PC-9 (cell line): ENCODE measurements at regions not wholly inside any gene's neighbourhood (a gene's known extent, or its start where the extent isn't known, plus 50 kb on each side); places are given as distances from the start of the nearest gene placed in this dataset.

Experiments used
- BruUV-seq: library from RNA; stranded (reverse); fragments of 400-500 nt; replicated peaks from 2 replicates; lab custom pipeline; 2021; lab: Mats Ljungman, UMichigan
- CTCF ChIA-PET: fragments of 300-600 bp; sonication (Branson Sonifier 250); formaldehyde crosslinking; loops from one replicate; lab custom pipeline; 2022; ENCODE audit warnings: antibody characterized with exemption; lab: Charles Lee
- POLR2A ChIA-PET: fragments of 300-600 bp; sonication (Branson Sonifier 250); formaldehyde crosslinking; loops from one replicate; lab custom pipeline; 2022; ENCODE audit warnings: antibody characterized with exemption; ENCODE audit not compliant: unreplicated experiment; lab: Charles Lee
- DNase-seq, 2 experiments: peaks; one replicate each; pipeline versions ENCODE4 v3.0.0 to v3.0.0-alpha.2; 2015 to 2022; ENCODE audit warnings: mixed read lengths in 1 of 2
- H2AFZ ChIP-seq: fragments of 200-600 bp; sonication (generic); 2 replicates; pipeline ENCODE4 v1.8.1; 2017; ENCODE audit warnings: antibody characterized with exemption
- H3F3A ChIP-seq: fragments of 200-600 bp; sonication (generic); 2 replicates; pipeline ENCODE4 v1.8.1; 2017; ENCODE audit warnings: antibody characterized with exemption, mild to moderate bottlenecking, low read depth; ENCODE audit not compliant: insufficient read depth
- H3K27ac ChIP-seq: fragments of 200-600 bp; sonication (generic); 2 replicates; pipeline ENCODE4 v1.6.1; 2016; ENCODE audit warnings: mixed run types
- H3K27me3 ChIP-seq: fragments of 200-600 bp; sonication (generic); 2 replicates; pipeline ENCODE4 v1.6.1; 2016; ENCODE audit warnings: low read depth, mixed run types; ENCODE audit not compliant: insufficient read depth
- H3K36me3 ChIP-seq: fragments of 200-600 bp; sonication (generic); 2 replicates; pipeline ENCODE4 v1.6.1; 2016; ENCODE audit warnings: low read depth, mixed run types
- H3K4me1 ChIP-seq: fragments of 200-600 bp; sonication (generic); replicated peaks from 2 replicates; pipeline ENCODE4 v1.6.1; 2016; ENCODE audit warnings: mixed run types; ENCODE audit not compliant: insufficient read depth
- H3K4me2 ChIP-seq: fragments of 200-600 bp; sonication (generic); 2 replicates; pipeline ENCODE4 v1.6.1; 2017; ENCODE audit warnings: mixed run types
- H3K4me3 ChIP-seq: fragments of 200-600 bp; sonication (generic); 2 replicates; pipeline ENCODE4 v1.6.1; 2016; ENCODE audit warnings: mixed run types
- H3K79me2 ChIP-seq: fragments of 200-600 bp; sonication (generic); 2 replicates; pipeline ENCODE4 v1.6.1; 2017; ENCODE audit warnings: low read depth, mixed run types
- H3K9me2 ChIP-seq: fragments of 200-600 bp; sonication (generic); 2 replicates; pipeline ENCODE4 v1.8.1; 2017; ENCODE audit warnings: mild to moderate bottlenecking; ENCODE audit not compliant: insufficient read depth
- H3K9me3 ChIP-seq: fragments of 200-600 bp; sonication (generic); 2 replicates; pipeline ENCODE4 v1.8.1; 2016; ENCODE audit warnings: low read depth; ENCODE audit not compliant: insufficient read depth
- H4K20me1 ChIP-seq: fragments of 200-600 bp; sonication (generic); 2 replicates; pipeline ENCODE4 v1.8.1; 2017; ENCODE audit not compliant: insufficient read depth
- EZH2 ChIP-seq: fragments of 200-600 bp; sonication (generic); IDR thresholded peaks from 2 replicates; pipeline ENCODE4 v1.8.0; 2017; ENCODE audit warnings: antibody characterized with exemption, low read depth
- intact Hi-C: fragments of 100-400 bp; cut with micrococcal nuclease; formaldehyde crosslinking; loops from one replicate; pipeline ENCODE4 v1.10.0; 2022; ENCODE audit not compliant: unreplicated experiment
- TF ChIP-seq, protein P1 (sequence below): fragments of 200-600 bp; sonication (generic); conservative IDR thresholded peaks from 2 replicates; pipeline ENCODE4 v1.6.1; 2017; ENCODE audit warnings: mixed run types, antibody characterized with exemption, mild to moderate bottlenecking, moderate library complexity

DNA sequence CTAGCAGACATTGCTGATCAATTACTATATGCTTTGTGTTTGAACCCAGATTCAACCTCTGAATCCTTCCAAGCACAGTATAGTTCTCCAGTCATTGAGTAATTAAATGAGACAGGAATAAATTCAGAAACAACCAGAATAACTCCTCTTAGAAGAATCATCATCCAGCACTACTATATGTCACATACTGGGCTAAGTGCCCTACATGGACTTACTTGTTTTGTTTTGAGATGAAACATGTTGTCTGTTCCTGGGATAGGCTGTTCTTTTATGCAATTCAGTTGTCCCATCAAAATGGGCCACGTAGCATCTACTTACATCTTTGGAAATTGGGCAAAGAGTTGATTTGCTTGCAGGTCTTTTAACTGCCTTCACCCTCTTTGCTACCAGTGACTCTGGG lies 365.5 kb upstream of the SUCLG2 start:
- TF ChIP-seq, protein P1, sequence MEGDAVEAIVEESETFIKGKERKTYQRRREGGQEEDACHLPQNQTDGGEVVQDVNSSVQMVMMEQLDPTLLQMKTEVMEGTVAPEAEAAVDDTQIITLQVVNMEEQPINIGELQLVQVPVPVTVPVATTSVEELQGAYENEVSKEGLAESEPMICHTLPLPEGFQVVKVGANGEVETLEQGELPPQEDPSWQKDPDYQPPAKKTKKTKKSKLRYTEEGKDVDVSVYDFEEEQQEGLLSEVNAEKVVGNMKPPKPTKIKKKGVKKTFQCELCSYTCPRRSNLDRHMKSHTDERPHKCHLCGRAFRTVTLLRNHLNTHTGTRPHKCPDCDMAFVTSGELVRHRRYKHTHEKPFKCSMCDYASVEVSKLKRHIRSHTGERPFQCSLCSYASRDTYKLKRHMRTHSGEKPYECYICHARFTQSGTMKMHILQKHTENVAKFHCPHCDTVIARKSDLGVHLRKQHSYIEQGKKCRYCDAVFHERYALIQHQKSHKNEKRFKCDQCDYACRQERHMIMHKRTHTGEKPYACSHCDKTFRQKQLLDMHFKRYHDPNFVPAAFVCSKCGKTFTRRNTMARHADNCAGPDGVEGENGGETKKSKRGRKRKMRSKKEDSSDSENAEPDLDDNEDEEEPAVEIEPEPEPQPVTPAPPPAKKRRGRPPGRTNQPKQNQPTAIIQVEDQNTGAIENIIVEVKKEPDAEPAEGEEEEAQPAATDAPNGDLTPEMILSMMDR, result no peak
- TF ChIP-seq EZH2, result no peak
- Histone ChIP-seq H3F3A (no peaks in the 10 kb centered on the region), H3K4me1 (no peaks in the 10 kb centered on the region), H3K27me3 (no peaks in the 10 kb centered on the region), H3K9me3 (no peaks in the 10 kb centered on the region), H3K79me2 (no peaks in the 10 kb centered on the region), H3K9me2 (no peaks in the 10 kb centered on the region), H3K27ac (no peak overlapping the region), H2AFZ (no peak overlapping the region), H3K36me3 (no peaks in the 10 kb centered on the region), H3K4me2 (no peak overlapping the region), H4K20me1 (no peaks in the 10 kb centered on the region), H3K4me3 (no peak overlapping the region)
- ChIA-PET POLR2A (no interaction called here), CTCF (no interaction called here)
- no peak for DNase-seq
- no TSS peak for BruUV-seq
- intact Hi-C loops, result no loop called here

DNA sequence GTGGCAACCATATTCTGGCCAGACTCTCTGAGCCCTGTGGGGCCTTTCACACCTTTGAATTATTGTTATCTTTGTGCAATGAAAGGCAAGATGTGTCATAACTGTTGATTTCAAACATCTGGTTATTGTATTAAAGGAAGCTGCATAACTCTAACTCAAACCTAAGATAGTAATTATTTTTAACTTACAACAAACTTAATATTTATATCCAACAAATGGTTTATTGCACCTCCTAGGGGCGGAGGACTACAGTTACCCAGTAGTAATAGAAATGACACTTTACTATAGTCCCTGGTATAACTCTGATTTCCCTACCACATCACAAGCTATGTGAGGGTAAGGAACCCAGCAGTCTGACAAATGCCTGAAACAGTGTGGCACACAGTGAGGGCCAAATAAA lies 363.9 kb upstream of the SUCLG2 start:
- Histone ChIP-seq H3K9me2 (no peaks in the 10 kb centered on the region), H3K27me3 (no peaks in the 10 kb centered on the region), H3K9me3 (no peaks in the 10 kb centered on the region), H3K4me3 (no peak overlapping the region), H3K79me2 (no peaks in the 10 kb centered on the region), H3K36me3 (no peaks in the 10 kb centered on the region), H3K4me1 (no peaks in the 10 kb centered on the region), H3F3A (no peaks in the 10 kb centered on the region), H4K20me1 (no peaks in the 10 kb centered on the region), H3K27ac (no peak overlapping the region), H2AFZ (no peak overlapping the region), H3K4me2 (no peak overlapping the region)
- TF ChIP-seq EZH2, result no peak
- TF ChIP-seq, protein P1, result no peak
- CTCF ChIA-PET, result no interaction called here
- BruUV-seq, result no TSS peak
- no peak for DNase-seq
- POLR2A ChIA-PET, result no interaction called here
- intact Hi-C loops, result no loop called here

DNA sequence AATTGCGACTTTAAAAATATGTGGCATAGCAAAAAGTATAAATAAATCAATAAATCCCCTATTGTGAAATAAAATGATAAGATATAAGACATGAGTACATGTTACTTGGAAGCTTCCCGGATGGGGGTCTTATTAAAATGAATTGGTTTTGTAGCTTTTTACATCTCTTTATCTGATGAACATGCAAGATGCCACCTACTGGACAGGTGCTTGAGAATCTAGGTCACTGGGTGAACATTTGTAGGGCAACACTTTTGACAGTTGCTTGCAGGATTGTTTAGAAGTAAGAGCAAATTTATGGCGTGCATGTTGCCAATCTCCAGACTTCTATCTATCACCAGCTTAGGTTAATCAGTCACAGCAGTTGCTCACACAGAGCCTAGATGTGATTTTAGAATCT lies 362.7 kb upstream of the SUCLG2 start:
- no peak overlapping the region for H3K4me3 ChIP-seq
- DNase-seq, result no peak
- POLR2A ChIA-PET, result interaction anchor here (0.6 kb wide), 1 partner anchor 1193 kb away, joined by 3 read pairs; no protein-coding TSS in a partner anchor
- CTCF ChIA-PET, result no interaction called here
- no TSS peak for BruUV-seq
- H3K27me3 ChIP-seq, result no peaks in the 10 kb centered on the region
- no peaks in the 10 kb centered on the region for H3F3A ChIP-seq
- H3K4me2 ChIP-seq, result no peak overlapping the region
- TF ChIP-seq, protein P1, result no peak; the same call in 1 of the 2 replicates
- TF ChIP-seq EZH2, result no peak
- H3K27ac ChIP-seq, result no peak overlapping the region
- intact Hi-C loops, result no loop called here
- no peaks in the 10 kb centered on the region for H3K9me3 ChIP-seq
- no peaks in the 10 kb centered on the region for H3K9me2 ChIP-seq
- H4K20me1 ChIP-seq, result no peaks in the 10 kb centered on the region
- no peaks in the 10 kb centered on the region for H3K36me3 ChIP-seq
- no peak overlapping the region for H2AFZ ChIP-seq
- H3K4me1 ChIP-seq, result no peaks in the 10 kb centered on the region
- no peaks in the 10 kb centered on the region for H3K79me2 ChIP-seq
